C4-2B (cell line): ENCODE measurements at regions not wholly inside any gene's neighbourhood (a gene's known extent, or its start where the extent isn't known, plus 50 kb on each side); places are given as distances from the start of the nearest gene placed in this dataset.

ENCODE experiments used
- ZFX ChIP-seq: fragments of 450-650 bp; IDR thresholded peaks from 2 replicates; pipeline ENCODE4 v1.6.1; 2017
- TF ChIP-seq, protein P1 (sequence below): fragments of 450-650 bp; conservative IDR thresholded peaks from 2 replicates; pipeline ENCODE4 v1.5.1; 2017; ENCODE audit warnings: mild to moderate bottlenecking

DNA sequence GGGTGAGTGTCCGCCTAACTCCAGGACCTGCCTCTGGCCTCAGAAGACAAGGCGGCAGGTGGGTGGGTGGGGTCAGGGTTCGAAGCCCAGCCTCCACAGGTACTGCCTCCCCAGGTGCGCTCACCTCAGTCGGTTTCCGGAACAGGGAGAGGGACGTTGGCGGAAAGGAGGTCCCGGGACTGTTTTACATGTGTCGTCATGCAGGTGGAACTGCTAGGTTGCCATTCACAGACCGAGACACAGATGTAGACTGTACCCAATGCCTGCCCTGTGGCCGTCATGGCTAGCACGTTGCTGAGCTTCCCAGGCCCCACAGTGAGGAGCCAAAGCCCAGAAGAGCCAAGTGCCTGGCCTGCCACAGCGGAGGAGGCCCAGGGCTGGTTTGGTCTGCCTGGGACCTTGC is 284.0 kb upstream of the HS6ST1 start:
- TF ChIP-seq, protein P1, sequence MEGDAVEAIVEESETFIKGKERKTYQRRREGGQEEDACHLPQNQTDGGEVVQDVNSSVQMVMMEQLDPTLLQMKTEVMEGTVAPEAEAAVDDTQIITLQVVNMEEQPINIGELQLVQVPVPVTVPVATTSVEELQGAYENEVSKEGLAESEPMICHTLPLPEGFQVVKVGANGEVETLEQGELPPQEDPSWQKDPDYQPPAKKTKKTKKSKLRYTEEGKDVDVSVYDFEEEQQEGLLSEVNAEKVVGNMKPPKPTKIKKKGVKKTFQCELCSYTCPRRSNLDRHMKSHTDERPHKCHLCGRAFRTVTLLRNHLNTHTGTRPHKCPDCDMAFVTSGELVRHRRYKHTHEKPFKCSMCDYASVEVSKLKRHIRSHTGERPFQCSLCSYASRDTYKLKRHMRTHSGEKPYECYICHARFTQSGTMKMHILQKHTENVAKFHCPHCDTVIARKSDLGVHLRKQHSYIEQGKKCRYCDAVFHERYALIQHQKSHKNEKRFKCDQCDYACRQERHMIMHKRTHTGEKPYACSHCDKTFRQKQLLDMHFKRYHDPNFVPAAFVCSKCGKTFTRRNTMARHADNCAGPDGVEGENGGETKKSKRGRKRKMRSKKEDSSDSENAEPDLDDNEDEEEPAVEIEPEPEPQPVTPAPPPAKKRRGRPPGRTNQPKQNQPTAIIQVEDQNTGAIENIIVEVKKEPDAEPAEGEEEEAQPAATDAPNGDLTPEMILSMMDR, result no peak
- TF ChIP-seq ZFX, result no peak
